Testis (tissue), 2 donors: ENCODE measurements at regions not wholly inside any gene's neighbourhood (a gene's known extent, or its start where the extent isn't known, plus 50 kb on each side); places are given as distances from the start of the nearest gene placed in this dataset.

ENCODE experiments used
- POLR2A ChIP-seq: fragments of 450-650 bp; IDR thresholded peaks from one replicate; pipeline ENCODE4 v1.6.1; 2017; ENCODE audit warnings: antibody characterized with exemption, mild to moderate bottlenecking, moderate library complexity
- TF ChIP-seq, protein P1 (sequence below), 3 experiments: fragments of 450-650 bp in 2 of 3; fragments of 200-600 bp in 1 of 3; sonication (generic) in 1 of 3; IDR thresholded peaks; one replicate each; pipeline ENCODE4 v1.5.1; 2016 to 2019; ENCODE audit warnings: antibody characterized with exemption in 3 of 3, mild to moderate bottlenecking in 2 of 3, moderate library complexity in 1 of 3

DNA sequence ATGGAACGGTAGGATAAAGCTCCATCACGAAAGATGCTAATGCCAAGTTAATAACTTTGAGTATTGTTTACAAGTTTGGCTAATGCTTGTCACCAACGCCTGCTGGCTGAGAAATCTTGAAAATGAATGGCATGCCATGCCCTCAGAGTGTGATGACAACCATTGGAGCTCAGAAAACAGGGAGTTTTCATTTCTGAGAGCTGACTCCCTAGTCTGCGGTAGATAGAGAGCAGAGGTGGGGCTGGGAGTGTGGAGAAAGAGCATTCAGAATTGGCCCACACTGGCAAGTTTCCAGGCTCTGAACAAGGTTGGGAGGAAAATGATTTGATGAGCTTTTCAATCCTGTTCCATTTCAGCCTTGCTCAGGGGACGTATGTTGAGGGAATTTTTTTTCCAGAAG, 183.9 kb downstream of the CPEB2 start:
- TF ChIP-seq, protein P1, sequence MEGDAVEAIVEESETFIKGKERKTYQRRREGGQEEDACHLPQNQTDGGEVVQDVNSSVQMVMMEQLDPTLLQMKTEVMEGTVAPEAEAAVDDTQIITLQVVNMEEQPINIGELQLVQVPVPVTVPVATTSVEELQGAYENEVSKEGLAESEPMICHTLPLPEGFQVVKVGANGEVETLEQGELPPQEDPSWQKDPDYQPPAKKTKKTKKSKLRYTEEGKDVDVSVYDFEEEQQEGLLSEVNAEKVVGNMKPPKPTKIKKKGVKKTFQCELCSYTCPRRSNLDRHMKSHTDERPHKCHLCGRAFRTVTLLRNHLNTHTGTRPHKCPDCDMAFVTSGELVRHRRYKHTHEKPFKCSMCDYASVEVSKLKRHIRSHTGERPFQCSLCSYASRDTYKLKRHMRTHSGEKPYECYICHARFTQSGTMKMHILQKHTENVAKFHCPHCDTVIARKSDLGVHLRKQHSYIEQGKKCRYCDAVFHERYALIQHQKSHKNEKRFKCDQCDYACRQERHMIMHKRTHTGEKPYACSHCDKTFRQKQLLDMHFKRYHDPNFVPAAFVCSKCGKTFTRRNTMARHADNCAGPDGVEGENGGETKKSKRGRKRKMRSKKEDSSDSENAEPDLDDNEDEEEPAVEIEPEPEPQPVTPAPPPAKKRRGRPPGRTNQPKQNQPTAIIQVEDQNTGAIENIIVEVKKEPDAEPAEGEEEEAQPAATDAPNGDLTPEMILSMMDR (IDR thresholded peaks at IDR 0.05), result no peak
- no peak for TF ChIP-seq POLR2A
